HG02642 (cell line): ENCODE measurements at regions not wholly inside any gene's neighbourhood (a gene's known extent, or its start where the extent isn't known, plus 50 kb on each side); places are given as distances from the start of the nearest gene placed in this dataset.
"Not testable (repeated sequence)": the region's sequence is repeated elsewhere in the genome, so short reads cannot be mapped to it uniquely, and the experiment has no call there.

Experiments used
- ATAC-seq: cut with Tn5 transposase; IDR thresholded peaks from one replicate; pipeline ENCODE4 v1.9.1; 2021; ENCODE audit warnings: mild to moderate bottlenecking; ENCODE audit not compliant: unreplicated experiment, poor library complexity

- ATAC-seq: not testable (repeated sequence)
These were observed 158.1 kb downstream of the NPIPB11 start for GRCh38 chr16:29248306-29248939.

- ATAC-seq: not testable (repeated sequence)
These were observed 160.4 kb downstream of the NPIPB11 start for GRCh38 chr16:29246091-29246490.

GRCh38 chr16:29237971-29238370 lies 168.5 kb downstream of the NPIPB11 start:
- no peak for ATAC-seq

GRCh38 chr16:29237495-29237894 lies 169.0 kb downstream of the NPIPB11 start:
- ATAC-seq: not testable (repeated sequence)

- ATAC-seq: not testable (repeated sequence)
These were observed 169.5 kb downstream of the NPIPB11 start for GRCh38 chr16:29237023-29237422.

GRCh38 chr16:29235836-29236370 lies 170.6 kb downstream of the NPIPB11 start:
- ATAC-seq: not testable (repeated sequence)

GRCh38 chr16:29234536-29235275 lies 171.8 kb downstream of the NPIPB11 start:
- not testable (repeated sequence) for ATAC-seq

GRCh38 chr16:29233705-29234404 lies 172.7 kb downstream of the NPIPB11 start:
- ATAC-seq: not testable (repeated sequence)

- no peak for ATAC-seq
These were observed 173.5 kb downstream of the NPIPB11 start for GRCh38 chr16:29232811-29233704.

- not testable (repeated sequence) for ATAC-seq
These were observed 174.3 kb downstream of the NPIPB11 start for GRCh38 chr16:29232160-29232705.

- no peak for ATAC-seq
These were observed 175.3 kb downstream of the NPIPB11 start for GRCh38 chr16:29231244-29231643.

- ATAC-seq: no peak
These were observed 175.8 kb downstream of the NPIPB11 start for GRCh38 chr16:29230671-29231096.

- ATAC-seq: not testable (repeated sequence)
These were observed 176.4 kb downstream of the NPIPB11 start for GRCh38 chr16:29230006-29230668.

- ATAC-seq: not testable (repeated sequence)
These were observed 176.9 kb downstream of the NPIPB11 start for GRCh38 chr16:29229616-29230005.

- not testable (repeated sequence) for ATAC-seq
These were observed 177.6 kb downstream of the NPIPB11 start for GRCh38 chr16:29228664-29229611.

GRCh38 chr16:29227751-29228663 lies 178.5 kb downstream of the NPIPB11 start:
- ATAC-seq: not testable (repeated sequence)

- no peak for ATAC-seq
These were observed 179.7 kb downstream of the NPIPB11 start for GRCh38 chr16:29226782-29227181.
